GM12875 (cell line): ENCODE measurements at regions not wholly inside any gene's neighbourhood (a gene's known extent, or its start where the extent isn't known, plus 50 kb on each side); places are given as distances from the start of the nearest gene placed in this dataset.
A peak's percentile ranks its signal among the peaks of the same experiment; 100 is the strongest.
"Not testable (repeated sequence)": the region's sequence is repeated elsewhere in the genome, so short reads cannot be mapped to it uniquely, and the experiment has no call there.

Source experiments
- H3K4me3 ChIP-seq: one replicate; pipeline ENCODE4 v1.5.1; 2011; ENCODE audit warnings: low read depth, low read length, control low read depth
- CTCF ChIP-seq: IDR thresholded peaks from 2 replicates; pipeline ENCODE4 v1.5.1; 2011; ENCODE audit warnings: low read depth, mild to moderate bottlenecking, control low read depth, inconsistent platforms, low read length, moderate library complexity, borderline replicate concordance; ENCODE audit not compliant: insufficient read depth

- H3K4me3 ChIP-seq, result no peak overlapping the region
- TF ChIP-seq CTCF, result no peak
Measured at GRCh38 chrX:30067677-30068076, 147.7 kb upstream of the MAGEB2 start.

GRCh38 chrX:30085571-30085970 is 129.8 kb upstream of the MAGEB2 start:
- no peak for TF ChIP-seq CTCF
- no peak overlapping the region for H3K4me3 ChIP-seq

- no peak overlapping the region for H3K4me3 ChIP-seq
- TF ChIP-seq CTCF, result no peak
Measured at GRCh38 chrX:30111431-30111830, 103.9 kb upstream of the MAGEB2 start.

- H3K4me3 ChIP-seq, result no peak overlapping the region
- TF ChIP-seq CTCF, result peak; percentile 37; the same call in 1 of the 2 replicates
Measured at GRCh38 chrX:30141966-30142365, 73.4 kb upstream of the MAGEB2 start.

GRCh38 chrX:30144221-30144620 is 71.1 kb upstream of the MAGEB2 start:
- TF ChIP-seq CTCF, result no peak
- H3K4me3 ChIP-seq, result no peak overlapping the region

- no peak overlapping the region for H3K4me3 ChIP-seq
- TF ChIP-seq CTCF, result no peak
Measured at GRCh38 chrX:30144971-30145731, 70.2 kb upstream of the MAGEB2 start.

GRCh38 chrX:30147996-30148643 is 67.2 kb upstream of the MAGEB2 start:
- TF ChIP-seq CTCF, result no peak
- no peak overlapping the region for H3K4me3 ChIP-seq

GRCh38 chrX:30149206-30149605 is 66.2 kb upstream of the MAGEB2 start:
- not testable (repeated sequence) for H3K4me3 ChIP-seq
